Keratinocyte (primary cell): ENCODE measurements at regions not wholly inside any gene's neighbourhood (a gene's known extent, or its start where the extent isn't known, plus 50 kb on each side); places are given as distances from the start of the nearest gene placed in this dataset.

Experiments used
- DNase-seq: peaks from one replicate; pipeline ENCODE4 v3.0.0-alpha.2; 2011; ENCODE audit warnings: low read depth, missing footprints, low spot score
- FAIRE-seq: peaks from 2 replicates; lab custom pipeline; 2011; peaks lifted over from hg19 to GRCh38; lab: Jason Lieb, UNC
- H2AFZ ChIP-seq: 2 replicates; pipeline ENCODE4 v1.6.0; 2012; ENCODE audit warnings: low read length, control low read depth, inconsistent platforms; ENCODE audit not compliant: control insufficient read depth
- H3K27ac ChIP-seq: 2 replicates; pipeline ENCODE4 v1.5.1; 2011; ENCODE audit warnings: low read length; ENCODE audit not compliant: control insufficient read depth, insufficient read depth
- H3K27me3 ChIP-seq: 3 replicates; pipeline ENCODE4 v1.6.0; 2011; ENCODE audit warnings: low read length; ENCODE audit not compliant: control insufficient read depth, insufficient read depth; ENCODE audit errors: extremely low read depth
- H3K36me3 ChIP-seq, 2 experiments: 2 replicates in 1 of 2; 3 replicates in 1 of 2; pipeline ENCODE4 v1.5.1; 2011; ENCODE audit warnings: low read length in 2 of 2, mild to moderate bottlenecking in 1 of 2; ENCODE audit not compliant: control insufficient read depth in 2 of 2, insufficient read depth in 2 of 2; ENCODE audit errors: extremely low read depth in 1 of 2
- H3K4me1 ChIP-seq: 3 replicates; pipeline ENCODE4 v1.5.1; 2011; ENCODE audit warnings: low read length; ENCODE audit not compliant: control insufficient read depth, insufficient read depth; ENCODE audit errors: extremely low read depth
- H3K4me2 ChIP-seq: 3 replicates; pipeline ENCODE4 v1.6.0; 2011; ENCODE audit warnings: low read depth, low read length; ENCODE audit not compliant: control insufficient read depth, insufficient read depth; ENCODE audit errors: extremely low read depth
- H3K4me3 ChIP-seq, 3 experiments: fragments of 200-600 bp in 1 of 3; sonication (generic) in 1 of 3; 2 replicates in 2 of 3; 3 replicates in 1 of 3; pipeline ENCODE4 v1.5.1; 2011 to 2016; ENCODE audit warnings: low read length in 3 of 3, mild to moderate bottlenecking in 3 of 3, control low read depth in 2 of 3, inconsistent platforms in 1 of 3, low read depth in 1 of 3, mixed read lengths in 1 of 3, mixed run types in 1 of 3, moderate library complexity in 1 of 3; ENCODE audit not compliant: control insufficient read depth in 2 of 3, insufficient read depth in 2 of 3; ENCODE audit errors: extremely low read depth in 1 of 3
- H3K79me2 ChIP-seq: 2 replicates; pipeline ENCODE4 v1.6.0; 2012; ENCODE audit warnings: low read length; ENCODE audit not compliant: control insufficient read depth, insufficient read depth
- H3K9ac ChIP-seq: 3 replicates; pipeline ENCODE4 v1.6.0; 2011; ENCODE audit warnings: low read length; ENCODE audit not compliant: control insufficient read depth, insufficient read depth; ENCODE audit errors: extremely low read depth
- H3K9me1 ChIP-seq: 3 replicates; pipeline ENCODE4 v1.6.0; 2011; ENCODE audit warnings: low read length; ENCODE audit not compliant: control insufficient read depth, insufficient read depth; ENCODE audit errors: extremely low read depth
- H3K9me3 ChIP-seq: 2 replicates; pipeline ENCODE4 v1.5.1; 2012; ENCODE audit warnings: low read depth, low read length; ENCODE audit not compliant: control insufficient read depth
- H4K20me1 ChIP-seq: 3 replicates; pipeline ENCODE4 v1.6.0; 2011; ENCODE audit warnings: low read length; ENCODE audit not compliant: control insufficient read depth, insufficient read depth; ENCODE audit errors: extremely low read depth
- CTCF ChIP-seq, 3 experiments: IDR thresholded peaks in 1 of 3; conservative IDR thresholded peaks in 1 of 3; optimal IDR thresholded peaks in 1 of 3; 2 replicates in 2 of 3; 3 replicates in 1 of 3; pipeline versions ENCODE3 to v1.5.1; 2011; ENCODE audit warnings: low read length in 3 of 3, mild to moderate bottlenecking in 3 of 3, moderate library complexity in 2 of 3, control low read depth in 1 of 3, inconsistent platforms in 1 of 3; ENCODE audit not compliant: insufficient read depth in 2 of 3; ENCODE audit errors: extremely low read depth in 1 of 3
- EZH2 ChIP-seq: IDR thresholded peaks from one replicate; pipeline ENCODE4 v1.6.1; 2012; ENCODE audit warnings: inconsistent platforms, mild to moderate bottlenecking, low read length, moderate library complexity
- dilution Hi-C: fragments of 300-500 bp; cut with MboI; formaldehyde crosslinking; loops from one replicate; pipeline ENCODE4 v1.7.0; 2020; ENCODE audit warnings: low sequenced_read_pairs; ENCODE audit not compliant: extremely low pct_ligation_motif_present

GRCh38 chr18:34491719-34492118 is 218.4 kb upstream of the DTNA start:
- TF ChIP-seq CTCF (optimal IDR thresholded peaks at IDR 0.05 in 1 of 3, IDR thresholded peaks at IDR 0.05 in 1 of 3, conservative IDR thresholded peaks at IDR 0.05 in 1 of 3; ENCODE audit: extremely low read depth in 1 of 3, insufficient read depth in 2 of 3, low read length in 3 of 3) (no peak), EZH2 (no peak)
- H3K4me3 ChIP-seq = no peak overlapping the region
- H3K36me3 ChIP-seq = no peaks in the 10 kb centered on the region
- H3K27me3 ChIP-seq = peaks cover 12% of the 10 kb centered on the region
- no peaks in the 10 kb centered on the region for H3K4me1 ChIP-seq
- no peak overlapping the region for H3K9ac ChIP-seq
- H3K9me3 ChIP-seq = no peaks in the 10 kb centered on the region
- H2AFZ ChIP-seq = no peak overlapping the region
- H3K9me1 ChIP-seq = no peaks in the 10 kb centered on the region
- no peak overlapping the region for H3K27ac ChIP-seq
- dilution Hi-C loops = no loop called here
- DNase-seq (no peak), FAIRE-seq (no peak)
- no peak overlapping the region for H3K4me2 ChIP-seq
- no peaks in the 10 kb centered on the region for H4K20me1 ChIP-seq
- no peaks in the 10 kb centered on the region for H3K79me2 ChIP-seq

GRCh38 chr18:34492652-34493051 is 217.4 kb upstream of the DTNA start:
- Histone ChIP-seq H3K4me3 (no peak overlapping the region), H3K36me3 (no peaks in the 10 kb centered on the region), H2AFZ (no peak overlapping the region), H3K27me3 (peaks cover 12% of the 10 kb centered on the region), H3K9ac (no peak overlapping the region), H3K9me3 (no peaks in the 10 kb centered on the region), H3K27ac (no peak overlapping the region), H4K20me1 (no peaks in the 10 kb centered on the region), H3K9me1 (no peaks in the 10 kb centered on the region), H3K4me2 (peak overlapping the region; percentile 62), H3K4me1 (no peaks in the 10 kb centered on the region), H3K79me2 (no peaks in the 10 kb centered on the region)
- dilution Hi-C loops = no loop called here
- TF ChIP-seq CTCF (optimal IDR thresholded peaks at IDR 0.05 in 1 of 3, IDR thresholded peaks at IDR 0.05 in 1 of 3, conservative IDR thresholded peaks at IDR 0.05 in 1 of 3; ENCODE audit: extremely low read depth in 1 of 3, insufficient read depth in 2 of 3, low read length in 3 of 3) = no peak
- TF ChIP-seq EZH2 = no peak
- FAIRE-seq (no peak), DNase-seq (no peak)
